CD4-positive, alpha-beta T cell (primary cell): ENCODE measurements at regions not wholly inside any gene's neighbourhood (a gene's known extent, or its start where the extent isn't known, plus 50 kb on each side); places are given as distances from the start of the nearest gene placed in this dataset.

ENCODE experiments used
- ATAC-seq: fragments of 200-7000 bp; cut with Tn5 transposase; one replicate; pipeline ENCODE4 v1.10.0; 2022; ENCODE audit warnings: mild to moderate bottlenecking; ENCODE audit not compliant: poor library complexity
- CTCF ChIA-PET: fragments of 350-600 bp; sonication (Branson Sonifier 250); formaldehyde crosslinking; loops from one replicate; lab custom pipeline; 2021; ENCODE audit warnings: antibody characterized with exemption, inconsistent platforms; lab: Charles Lee
- POLR2A ChIA-PET: fragments of 350-600 bp; sonication (Branson Sonifier 250); formaldehyde crosslinking; loops from one replicate; lab custom pipeline; 2021; ENCODE audit warnings: antibody characterized with exemption, inconsistent platforms; lab: Charles Lee
- DNase-seq, 14 experiments: peaks; one replicate each; pipeline ENCODE4 v3.0.0-alpha.2; 2013 to 2020; ENCODE audit warnings: mixed read lengths in 2 of 14
- H3K27ac ChIP-seq, 2 donors: one replicate each; pipeline versions ENCODE4 v1.5.1 to v1.7.0; 2013; ENCODE audit warnings: low read length in 2 of 2, low read depth in 1 of 2, mild to moderate bottlenecking in 1 of 2
- H3K27me3 ChIP-seq, 2 experiments: 1 replicate in 1 of 2; 2 replicates in 1 of 2; pipeline versions ENCODE4 v1.6.1 to v1.7.0; 2013; ENCODE audit warnings: low read length in 2 of 2, control low read depth in 1 of 2, mild to moderate bottlenecking in 1 of 2, moderate library complexity in 1 of 2; ENCODE audit not compliant: insufficient read depth in 2 of 2, control insufficient read depth in 1 of 2
- H3K36me3 ChIP-seq: one replicate; pipeline ENCODE4 v1.6.1; 2013; ENCODE audit warnings: low read length, control low read depth; ENCODE audit not compliant: insufficient read depth
- H3K4me1 ChIP-seq: one replicate; pipeline ENCODE4 v1.6.1; 2013; ENCODE audit warnings: low read length, control low read depth; ENCODE audit not compliant: insufficient read depth
- H3K4me3 ChIP-seq: one replicate; pipeline ENCODE4 v1.5.1; 2013; ENCODE audit warnings: mild to moderate bottlenecking, low read length, moderate library complexity
- H3K9me3 ChIP-seq, 2 experiments: 1 replicate in 1 of 2; 2 replicates in 1 of 2; pipeline versions ENCODE4 v1.6.1 to v1.7.0; 2013; ENCODE audit warnings: low read length in 2 of 2, mild to moderate bottlenecking in 2 of 2, control low read depth in 1 of 2, moderate library complexity in 1 of 2; ENCODE audit not compliant: control insufficient read depth in 1 of 2, insufficient read depth in 1 of 2
- H3K27ac Mint-ChIP-seq: one replicate; pipeline ENCODE4 v1.8.0; 2020; ENCODE audit warnings: mixed read lengths
- H3K27me3 Mint-ChIP-seq: one replicate; pipeline ENCODE4 v1.8.0; 2021; ENCODE audit warnings: mixed read lengths
- H3K36me3 Mint-ChIP-seq: one replicate; pipeline ENCODE4 v1.8.0; 2021; ENCODE audit warnings: low read depth, mixed read lengths
- H3K4me1 Mint-ChIP-seq: one replicate; pipeline ENCODE4 v1.8.0; 2021; ENCODE audit warnings: low read depth, mixed read lengths
- H3K4me3 Mint-ChIP-seq: one replicate; pipeline ENCODE4 v1.8.0; 2020; ENCODE audit warnings: mild to moderate bottlenecking, mixed read lengths
- H3K9me3 Mint-ChIP-seq: one replicate; pipeline ENCODE4 v1.8.0; 2020; ENCODE audit warnings: mixed read lengths
- intact Hi-C, 2 experiments: fragments of 100-400 bp; cut with DNase I in 1 of 2; cut with micrococcal nuclease in 1 of 2; formaldehyde crosslinking; loops; one replicate each; pipeline versions ENCODE4 v1.15.1 to v1.9.0; 2023 to 2025; cut with DNase I, micrococcal nuclease
- TF ChIP-seq, protein P1 (sequence below): fragments of 200-600 bp; IDR thresholded peaks from one replicate; pipeline ENCODE4 v1.8.0; 2022; ENCODE audit warnings: antibody characterized with exemption, mild to moderate bottlenecking

- intact Hi-C loops, result no loop called here
- H3K27ac ChIP-seq, result no peak overlapping the region
- Mint-ChIP-seq H3K4me3 (no peak overlapping the region), H3K4me1 (no peaks in the 10 kb centered on the region), H3K9me3 (no peaks in the 10 kb centered on the region), H3K36me3 (no peaks in the 10 kb centered on the region), H3K27me3 (peaks cover 9% of the 10 kb centered on the region), H3K27ac (no peak overlapping the region)
- H3K4me3 ChIP-seq, result no peak overlapping the region
- no peaks in the 10 kb centered on the region for H3K4me1 ChIP-seq
- H3K9me3 ChIP-seq, result no peaks in the 10 kb centered on the region
- CTCF ChIA-PET, result no interaction called here
- TF ChIP-seq, protein P1, sequence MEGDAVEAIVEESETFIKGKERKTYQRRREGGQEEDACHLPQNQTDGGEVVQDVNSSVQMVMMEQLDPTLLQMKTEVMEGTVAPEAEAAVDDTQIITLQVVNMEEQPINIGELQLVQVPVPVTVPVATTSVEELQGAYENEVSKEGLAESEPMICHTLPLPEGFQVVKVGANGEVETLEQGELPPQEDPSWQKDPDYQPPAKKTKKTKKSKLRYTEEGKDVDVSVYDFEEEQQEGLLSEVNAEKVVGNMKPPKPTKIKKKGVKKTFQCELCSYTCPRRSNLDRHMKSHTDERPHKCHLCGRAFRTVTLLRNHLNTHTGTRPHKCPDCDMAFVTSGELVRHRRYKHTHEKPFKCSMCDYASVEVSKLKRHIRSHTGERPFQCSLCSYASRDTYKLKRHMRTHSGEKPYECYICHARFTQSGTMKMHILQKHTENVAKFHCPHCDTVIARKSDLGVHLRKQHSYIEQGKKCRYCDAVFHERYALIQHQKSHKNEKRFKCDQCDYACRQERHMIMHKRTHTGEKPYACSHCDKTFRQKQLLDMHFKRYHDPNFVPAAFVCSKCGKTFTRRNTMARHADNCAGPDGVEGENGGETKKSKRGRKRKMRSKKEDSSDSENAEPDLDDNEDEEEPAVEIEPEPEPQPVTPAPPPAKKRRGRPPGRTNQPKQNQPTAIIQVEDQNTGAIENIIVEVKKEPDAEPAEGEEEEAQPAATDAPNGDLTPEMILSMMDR, result no peak
- no peak for ATAC-seq
- DNase-seq, result no peak
- H3K36me3 ChIP-seq, result no peaks in the 10 kb centered on the region
- POLR2A ChIA-PET, result no interaction called here
- peaks cover 0 to 3% of the 10 kb centered on the region in 2 experiments for H3K27me3 ChIP-seq
Measured at GRCh38 chr11:87972133-87972532, 203.1 kb downstream of the RAB38 start.

GRCh38 chr11:87971354-87971753 is 203.9 kb downstream of the RAB38 start:
- peaks cover 0 to 3% of the 10 kb centered on the region in 2 experiments for H3K27me3 ChIP-seq
- Mint-ChIP-seq H3K4me1 (no peaks in the 10 kb centered on the region), H3K9me3 (no peaks in the 10 kb centered on the region), H3K36me3 (no peaks in the 10 kb centered on the region), H3K27me3 (peaks cover 9% of the 10 kb centered on the region), H3K27ac (no peak overlapping the region), H3K4me3 (no peak overlapping the region)
- POLR2A ChIA-PET, result no interaction called here
- CTCF ChIA-PET, result no interaction called here
- intact Hi-C loops, result no loop called here
- no peak overlapping the region for H3K27ac ChIP-seq
- H3K36me3 ChIP-seq, result no peaks in the 10 kb centered on the region
- H3K9me3 ChIP-seq, result no peaks in the 10 kb centered on the region
- TF ChIP-seq, protein P1, result no peak
- DNase-seq, result no peak
- no peak overlapping the region for H3K4me3 ChIP-seq
- ATAC-seq, result no peak
- no peaks in the 10 kb centered on the region for H3K4me1 ChIP-seq

DNA sequence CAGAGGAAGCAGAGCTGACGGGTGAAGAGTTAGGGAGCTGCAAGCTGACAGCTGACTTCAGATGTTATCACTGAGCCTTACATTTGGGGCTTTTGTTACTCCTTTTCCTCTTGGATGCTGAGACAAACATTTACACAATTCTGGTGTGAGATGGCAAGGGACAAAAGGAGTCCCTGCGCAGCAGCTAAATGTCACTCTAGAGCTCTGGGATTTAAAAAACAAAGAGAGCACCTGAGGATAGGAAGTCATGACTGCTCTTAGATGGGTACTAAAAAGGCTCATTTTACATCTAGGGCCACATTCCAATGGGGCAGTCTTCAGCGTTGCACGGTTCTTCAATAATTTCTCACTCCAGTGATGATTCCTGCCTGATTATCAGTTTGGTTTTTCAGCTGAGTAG is 204.5 kb downstream of the RAB38 start:
- ATAC-seq, result no peak
- CTCF ChIA-PET, result no interaction called here

More for the DNA sequence above, 204.5 kb downstream of the RAB38 start:
- Histone ChIP-seq H3K4me3 (no peak overlapping the region), H3K36me3 (no peaks in the 10 kb centered on the region), H3K4me1 (no peaks in the 10 kb centered on the region), H3K27me3 (peaks cover 0 to 3% of the 10 kb centered on the region in 2 experiments), H3K9me3 (no peaks in the 10 kb centered on the region), H3K27ac (no peak overlapping the region)
- TF ChIP-seq, protein P1, result no peak
- POLR2A ChIA-PET, result no interaction called here
- Mint-ChIP-seq H3K9me3 (no peaks in the 10 kb centered on the region), H3K36me3 (no peaks in the 10 kb centered on the region), H3K4me3 (no peak overlapping the region), H3K4me1 (no peaks in the 10 kb centered on the region), H3K27me3 (peaks cover 9% of the 10 kb centered on the region), H3K27ac (no peak overlapping the region)
- DNase-seq, result no peak
- intact Hi-C loops, result no loop called here
